ENCODE measurements at regions not wholly inside any gene's neighbourhood (a gene's known extent, or its start where the extent isn't known, plus 50 kb on each side); places are given as distances from the start of the nearest gene placed in this dataset.
"Not testable (repeated sequence)": the region's sequence is repeated elsewhere in the genome, so short reads cannot be mapped to it uniquely, and the experiment has no call there.

- intact Hi-C loops (cut with DNase I) = no loop called here
- Histone ChIP-seq H3K27me3 (no peaks in the 10 kb centered on the region), H3K4me3 (no peak overlapping the region), H3K9me3 (no peaks in the 10 kb centered on the region), H3K4me1 (no peaks in the 10 kb centered on the region), H3K27ac (no peak overlapping the region), H3K36me3 (no peaks in the 10 kb centered on the region)
- ATAC-seq (no peak), DNase-seq (no peak)
- no peak for TF ChIP-seq CTCF (IDR thresholded peaks at IDR 0.05)
Observed at GRCh38 chr7:9718071-9718661, 1255.5 kb upstream of the PHF14 start.

- Histone ChIP-seq H3K36me3 (no peaks in the 10 kb centered on the region), H3K4me1 (no peaks in the 10 kb centered on the region), H3K4me3 (no peak overlapping the region), H3K27me3 (no peaks in the 10 kb centered on the region), H3K9me3 (no peaks in the 10 kb centered on the region), H3K27ac (no peak overlapping the region)
- DNase-seq = no peak
- ATAC-seq = no peak
- intact Hi-C loops (cut with DNase I) = no loop called here
- no peak for TF ChIP-seq CTCF (IDR thresholded peaks at IDR 0.05)
Observed at GRCh38 chr7:9719303-9719702, 1254.4 kb upstream of the PHF14 start.

GRCh38 chr7:9719721-9720120, 1254.0 kb upstream of the PHF14 start:
- Histone ChIP-seq H3K27ac (no peak overlapping the region), H3K4me3 (no peak overlapping the region), H3K9me3 (no peaks in the 10 kb centered on the region), H3K4me1 (no peaks in the 10 kb centered on the region), H3K27me3 (no peaks in the 10 kb centered on the region), H3K36me3 (no peaks in the 10 kb centered on the region)
- TF ChIP-seq CTCF (IDR thresholded peaks at IDR 0.05) = no peak
- ATAC-seq = no peak
- no peak for DNase-seq
- intact Hi-C loops (cut with DNase I) = no loop called here

- H3K27ac ChIP-seq; H3K9me3 ChIP-seq; H3K27me3 ChIP-seq; H3K4me1 ChIP-seq; DNase-seq; H3K4me3 ChIP-seq; intact Hi-C loops (cut with DNase I); H3K36me3 ChIP-seq: not testable (repeated sequence)
- peak; percentile 31 for ATAC-seq
Observed at GRCh38 chr7:9725940-9726663, 1247.6 kb upstream of the PHF14 start.

- H3K4me3 ChIP-seq; intact Hi-C loops (cut with DNase I); DNase-seq; H3K36me3 ChIP-seq; H3K27ac ChIP-seq; H3K4me1 ChIP-seq; H3K27me3 ChIP-seq; H3K9me3 ChIP-seq: not testable (repeated sequence)
- peak; percentile 38 for ATAC-seq
Observed at GRCh38 chr7:9726811-9727210, 1246.9 kb upstream of the PHF14 start.

- H3K36me3 ChIP-seq; intact Hi-C loops (cut with DNase I); H3K9me3 ChIP-seq; H3K27ac ChIP-seq; H3K27me3 ChIP-seq; H3K4me1 ChIP-seq; DNase-seq; H3K4me3 ChIP-seq: not testable (repeated sequence)
- peak; percentile 34 for ATAC-seq
Observed at GRCh38 chr7:9727467-9727869, 1246.2 kb upstream of the PHF14 start.

- H3K4me3 ChIP-seq; intact Hi-C loops (cut with DNase I); H3K27me3 ChIP-seq; H3K27ac ChIP-seq; H3K4me1 ChIP-seq; DNase-seq; H3K36me3 ChIP-seq; H3K9me3 ChIP-seq; ATAC-seq: not testable (repeated sequence)
Observed at GRCh38 chr7:9728014-9728657, 1245.5 kb upstream of the PHF14 start.

Data from upper lobe of right lung (tissue), 1 donor.